B cell (primary cell): ENCODE measurements at regions not wholly inside any gene's neighbourhood (a gene's known extent, or its start where the extent isn't known, plus 50 kb on each side); places are given as distances from the start of the nearest gene placed in this dataset.

Experiments
- ATAC-seq: fragments of 200-7000 bp; cut with Tn5 transposase; one replicate; pipeline ENCODE4 v1.10.0; 2021; ENCODE audit warnings: low read depth, mild to moderate bottlenecking, moderate number of reproducible peaks, moderate library complexity
- CTCF ChIA-PET: fragments of 350-600 bp; sonication (Branson Sonifier 250); formaldehyde crosslinking; loops from one replicate; lab custom pipeline; 2021; ENCODE audit warnings: antibody characterized with exemption, inconsistent platforms; lab: Charles Lee
- POLR2A ChIA-PET: fragments of 350-600 bp; sonication (Branson Sonifier 250); formaldehyde crosslinking; loops from one replicate; lab custom pipeline; 2021; ENCODE audit warnings: antibody characterized with exemption; lab: Charles Lee
- DNase-seq: peaks from one replicate; pipeline ENCODE4 v3.0.0; 2013
- H2AFZ ChIP-seq: 2 replicates; pipeline ENCODE4 v1.6.1; 2012; ENCODE audit warnings: mild to moderate bottlenecking, low read depth, low read length; ENCODE audit not compliant: insufficient read depth, poor library complexity, severe bottlenecking
- H3K27ac ChIP-seq, 2 donors: 1 replicate in 1 of 2; 2 replicates in 1 of 2; pipeline ENCODE4 v1.5.1; 2012 to 2013; ENCODE audit warnings: low read length in 2 of 2, mild to moderate bottlenecking in 2 of 2, moderate library complexity in 1 of 2
- H3K27me3 ChIP-seq, 4 experiments: fragments of 200-600 bp in 1 of 4; sonication (generic) in 1 of 4; replicated peaks in 1 of 4; 1 replicate in 2 of 4; 2 replicates in 2 of 4; pipeline versions ENCODE4 v1.6.1 to v1.7.0; 2013 to 2016; ENCODE audit warnings: low read length in 3 of 4, mild to moderate bottlenecking in 2 of 4, mixed read lengths in 1 of 4, moderate library complexity in 1 of 4; ENCODE audit not compliant: insufficient read depth in 4 of 4, control insufficient read depth in 3 of 4; ENCODE audit errors: control extremely low read depth in 1 of 4
- H3K36me3 ChIP-seq, 2 experiments: replicated peaks in 1 of 2; 1 replicate in 1 of 2; 2 replicates in 1 of 2; pipeline versions ENCODE4 v1.6.1 to v1.7.1; 2013; ENCODE audit warnings: low read length in 1 of 2; ENCODE audit not compliant: insufficient read depth in 2 of 2, control insufficient read depth in 1 of 2; ENCODE audit errors: control extremely low read depth in 1 of 2, extremely low read depth in 1 of 2
- H3K4me1 ChIP-seq, 2 donors: fragments of 200-600 bp in 1 of 2; sonication (generic) in 1 of 2; 1 replicate in 1 of 2; 2 replicates in 1 of 2; pipeline versions ENCODE4 v1.5.1 to v1.6.1; 2013 to 2017; ENCODE audit warnings: low read length in 2 of 2; ENCODE audit not compliant: control insufficient read depth in 2 of 2, insufficient read depth in 2 of 2
- H3K4me2 ChIP-seq: replicated peaks from 2 replicates; pipeline ENCODE3; 2012; ENCODE audit warnings: mild to moderate bottlenecking, low read depth, low read length; ENCODE audit not compliant: poor library complexity, severe bottlenecking
- H3K4me3 ChIP-seq, 5 experiments: fragments of 200-600 bp in 1 of 5; sonication (generic) in 1 of 5; 1 replicate in 3 of 5; 2 replicates in 2 of 5; pipeline versions ENCODE4 v1.5.1 to v1.7.0; 2011 to 2016; ENCODE audit warnings: low read length in 4 of 5, mild to moderate bottlenecking in 4 of 5, low read depth in 2 of 5, control low read depth in 1 of 5, moderate library complexity in 1 of 5; ENCODE audit not compliant: insufficient read depth in 1 of 5; ENCODE audit errors: control extremely low read depth in 1 of 5, extremely low read depth in 1 of 5
- H3K79me2 ChIP-seq: fragments of 200-600 bp; sonication (generic); one replicate; pipeline ENCODE4 v1.6.0; 2016; ENCODE audit warnings: low read length; ENCODE audit not compliant: control insufficient read depth, insufficient read depth
- H3K9ac ChIP-seq: fragments of 200-600 bp; sonication (generic); 2 replicates; pipeline ENCODE4 v1.6.1; 2017; ENCODE audit warnings: mild to moderate bottlenecking, low read length, moderate library complexity
- H3K9me3 ChIP-seq, 3 donors: one replicate each; pipeline versions ENCODE4 v1.6.1 to v1.7.1; 2013; ENCODE audit warnings: low read length in 2 of 3; ENCODE audit not compliant: control insufficient read depth in 2 of 3, insufficient read depth in 1 of 3; ENCODE audit errors: control extremely low read depth in 1 of 3
- H4K20me1 ChIP-seq: 2 replicates; pipeline ENCODE4 v1.6.0; 2012; ENCODE audit warnings: mild to moderate bottlenecking, low read length; ENCODE audit not compliant: insufficient read depth, control insufficient read depth, poor library complexity, severe bottlenecking
- H3K27ac Mint-ChIP-seq: one replicate; pipeline ENCODE4 v1.8.0; 2021; ENCODE audit warnings: mixed read lengths
- H3K27me3 Mint-ChIP-seq: one replicate; pipeline ENCODE4 v1.8.0; 2021; ENCODE audit warnings: mixed read lengths
- H3K4me1 Mint-ChIP-seq: one replicate; pipeline ENCODE4 v1.8.0; 2021; ENCODE audit warnings: mixed read lengths
- H3K4me3 Mint-ChIP-seq: one replicate; pipeline ENCODE4 v1.8.0; 2021; ENCODE audit warnings: mixed read lengths
- H3K9me3 Mint-ChIP-seq: one replicate; pipeline ENCODE4 v1.8.0; 2022; ENCODE audit warnings: mixed read lengths; ENCODE audit not compliant: insufficient read depth
- EZH2 ChIP-seq: IDR thresholded peaks from 2 replicates; pipeline ENCODE4 v1.6.1; 2012; ENCODE audit warnings: borderline replicate concordance, low read depth, mild to moderate bottlenecking, moderate library complexity, low read length; ENCODE audit not compliant: insufficient read depth, poor library complexity, severe bottlenecking
- WGBS: methylation state at CpG from one replicate; pipeline ENCODE4 v1.1.5; 2013; ENCODE audit warnings: missing lambda C conversion rate; ENCODE audit not compliant: insufficient coverage; 5-methylcytosine and 5-hydroxymethylcytosine counted together
- intact Hi-C: fragments of 100-400 bp; cut with micrococcal nuclease; formaldehyde crosslinking; loops from one replicate; pipeline ENCODE4 v1.10.0; 2022
- TF ChIP-seq, protein P1 (sequence below): fragments of 200-600 bp; IDR thresholded peaks from one replicate; pipeline ENCODE4 v1.8.0; 2022; ENCODE audit warnings: antibody characterized with exemption, mild to moderate bottlenecking

DNA sequence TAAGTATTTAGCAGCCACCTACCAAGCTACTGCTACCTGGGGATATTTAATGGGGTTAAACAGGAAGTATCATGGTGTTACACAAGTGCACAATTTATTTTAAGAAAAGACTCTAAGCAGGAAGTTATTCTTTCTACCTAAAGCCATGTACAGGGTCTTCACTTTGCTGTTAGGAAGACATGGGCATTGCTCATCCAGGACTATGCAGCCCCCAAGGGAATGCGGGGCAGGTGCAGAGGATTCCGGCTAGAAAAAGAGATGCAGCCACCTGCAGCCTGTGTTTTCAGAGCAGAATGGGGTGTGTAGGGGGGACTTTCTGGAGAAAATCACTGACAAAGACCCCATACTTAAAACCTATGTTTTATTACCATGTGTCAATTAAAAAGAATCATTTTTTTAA is 399.1 kb upstream of the NOX3 start:
- ChIA-PET CTCF (no interaction called here), POLR2A (no interaction called here)
- no peaks in the 10 kb centered on the region for H4K20me1 ChIP-seq
- WGBS = 60% methylated on average over 1 of the region's 2 CpGs
- H3K4me1 Mint-ChIP-seq = peaks cover 15% of the 10 kb centered on the region
- no peaks in the 10 kb centered on the region for H3K27me3 ChIP-seq
- H3K4me3 ChIP-seq = no peak overlapping the region
- H3K27ac ChIP-seq = no peak overlapping the region
- peaks cover 8% of the 10 kb centered on the region for H3K9me3 Mint-ChIP-seq
- peaks cover 0 to 9% (median 3%) of the 10 kb centered on the region in 3 donors for H3K9me3 ChIP-seq
- H3K9ac ChIP-seq = no peak overlapping the region
- TF ChIP-seq, protein P1, sequence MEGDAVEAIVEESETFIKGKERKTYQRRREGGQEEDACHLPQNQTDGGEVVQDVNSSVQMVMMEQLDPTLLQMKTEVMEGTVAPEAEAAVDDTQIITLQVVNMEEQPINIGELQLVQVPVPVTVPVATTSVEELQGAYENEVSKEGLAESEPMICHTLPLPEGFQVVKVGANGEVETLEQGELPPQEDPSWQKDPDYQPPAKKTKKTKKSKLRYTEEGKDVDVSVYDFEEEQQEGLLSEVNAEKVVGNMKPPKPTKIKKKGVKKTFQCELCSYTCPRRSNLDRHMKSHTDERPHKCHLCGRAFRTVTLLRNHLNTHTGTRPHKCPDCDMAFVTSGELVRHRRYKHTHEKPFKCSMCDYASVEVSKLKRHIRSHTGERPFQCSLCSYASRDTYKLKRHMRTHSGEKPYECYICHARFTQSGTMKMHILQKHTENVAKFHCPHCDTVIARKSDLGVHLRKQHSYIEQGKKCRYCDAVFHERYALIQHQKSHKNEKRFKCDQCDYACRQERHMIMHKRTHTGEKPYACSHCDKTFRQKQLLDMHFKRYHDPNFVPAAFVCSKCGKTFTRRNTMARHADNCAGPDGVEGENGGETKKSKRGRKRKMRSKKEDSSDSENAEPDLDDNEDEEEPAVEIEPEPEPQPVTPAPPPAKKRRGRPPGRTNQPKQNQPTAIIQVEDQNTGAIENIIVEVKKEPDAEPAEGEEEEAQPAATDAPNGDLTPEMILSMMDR = no peak
- no peak for TF ChIP-seq EZH2
- peak overlapping the region; percentile 2 for H3K4me2 ChIP-seq
- H3K36me3 ChIP-seq = no peaks in the 10 kb centered on the region
- no peak overlapping the region for H3K4me3 Mint-ChIP-seq
- ATAC-seq (no peak), DNase-seq (no peak)
- peak overlapping the region; percentile 18 for H2AFZ ChIP-seq
- no peaks in the 10 kb centered on the region for H3K27me3 Mint-ChIP-seq
- H3K79me2 ChIP-seq = no peaks in the 10 kb centered on the region
- intact Hi-C loops = no loop called here
- H3K4me1 ChIP-seq = peaks cover 5 to 7% of the 10 kb centered on the region in 2 donors
- H3K27ac Mint-ChIP-seq = no peak overlapping the region

DNA sequence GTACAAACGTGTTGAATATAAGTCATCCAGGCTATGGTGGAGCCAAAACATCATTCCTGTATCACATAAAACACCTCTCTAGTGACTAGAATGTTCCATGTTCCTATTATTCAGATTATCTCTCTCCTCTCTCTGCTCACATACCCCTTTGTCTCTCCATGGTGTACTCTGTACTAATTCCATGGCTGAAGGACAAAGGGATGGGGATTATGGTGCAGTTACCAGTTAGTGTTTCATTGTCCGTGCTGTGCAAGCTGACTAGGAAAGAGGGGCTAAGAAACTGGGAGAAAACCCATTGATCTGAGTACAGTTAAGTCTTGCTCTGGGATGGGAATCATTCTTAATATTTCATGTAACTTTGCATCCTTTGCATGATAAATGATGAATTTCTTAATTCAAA is 397.4 kb upstream of the NOX3 start:
- Histone ChIP-seq H3K9me3 (peaks cover 0 to 3% (median 0%) of the 10 kb centered on the region in 3 donors), H3K27me3 (no peaks in the 10 kb centered on the region), H3K79me2 (no peaks in the 10 kb centered on the region), H3K4me3 (no peak overlapping the region), H3K4me1 (peaks cover 5 to 7% of the 10 kb centered on the region in 2 donors), H3K9ac (no peak overlapping the region), H3K27ac (no peak overlapping the region), H3K4me2 (no peak overlapping the region), H4K20me1 (no peaks in the 10 kb centered on the region), H3K36me3 (no peaks in the 10 kb centered on the region), H2AFZ (no peak overlapping the region)
- intact Hi-C loops = no loop called here
- H3K27me3 Mint-ChIP-seq = no peaks in the 10 kb centered on the region
- H3K9me3 Mint-ChIP-seq = no peaks in the 10 kb centered on the region
- CTCF ChIA-PET = no interaction called here
- no peak overlapping the region for H3K4me3 Mint-ChIP-seq
- WGBS = no CpG with 5 or more reads among the region's 2 CpGs
- DNase-seq (no peak), ATAC-seq (no peak)
- no peak overlapping the region for H3K27ac Mint-ChIP-seq
- POLR2A ChIA-PET = no interaction called here
- H3K4me1 Mint-ChIP-seq = peaks cover 15% of the 10 kb centered on the region
- TF ChIP-seq EZH2 = no peak
- TF ChIP-seq, protein P1 = no peak
